GM21529 (cell line): ENCODE measurements at regions not wholly inside any gene's neighbourhood (a gene's known extent, or its start where the extent isn't known, plus 50 kb on each side); places are given as distances from the start of the nearest gene placed in this dataset.

Experiments used
- ATAC-seq: cut with Tn5 transposase; IDR thresholded peaks from one replicate; pipeline ENCODE4 v1.9.1; 2021; ENCODE audit not compliant: unreplicated experiment

GRCh38 chr6:74145931-74146330 is 449.9 kb downstream of the CD109 start:
- no peak for ATAC-seq

GRCh38 chr6:74137911-74138310 is 441.9 kb downstream of the CD109 start:
- ATAC-seq: no peak

GRCh38 chr6:74134327-74134726 is 438.3 kb downstream of the CD109 start:
- ATAC-seq: no peak

GRCh38 chr6:74133073-74133472 is 437.1 kb downstream of the CD109 start:
- no peak for ATAC-seq

GRCh38 chr6:74130641-74131040 is 434.6 kb downstream of the CD109 start:
- ATAC-seq: no peak

GRCh38 chr6:74128536-74128935 is 432.5 kb downstream of the CD109 start:
- no peak for ATAC-seq

- ATAC-seq: no peak
Observed at GRCh38 chr6:74117113-74117512, 421.1 kb downstream of the CD109 start.

- ATAC-seq: no peak
Observed at GRCh38 chr6:74115674-74116073, 419.7 kb downstream of the CD109 start.

GRCh38 chr6:74114428-74114827 is 418.4 kb downstream of the CD109 start:
- ATAC-seq: peak; percentile 68

- no peak for ATAC-seq
Observed at GRCh38 chr6:74113901-74114300, 417.9 kb downstream of the CD109 start.

- no peak for ATAC-seq
Observed at GRCh38 chr6:74103417-74103816, 407.4 kb downstream of the CD109 start.

- ATAC-seq: no peak
Observed at GRCh38 chr6:74100719-74101287, 404.8 kb downstream of the CD109 start.

- ATAC-seq: no peak
Observed at GRCh38 chr6:74096329-74096728, 400.3 kb downstream of the CD109 start.

GRCh38 chr6:74093361-74093760 is 397.4 kb downstream of the CD109 start:
- no peak for ATAC-seq

- ATAC-seq: no peak
Observed at GRCh38 chr6:74091794-74092157, 395.8 kb downstream of the CD109 start.

GRCh38 chr6:74091136-74091793 is 395.3 kb downstream of the CD109 start:
- ATAC-seq: peak; percentile 69

GRCh38 chr6:74087899-74088298 is 391.9 kb downstream of the CD109 start:
- ATAC-seq: no peak

- ATAC-seq: no peak
Observed at GRCh38 chr6:74075896-74076295, 379.9 kb downstream of the CD109 start.

GRCh38 chr6:74075323-74075722 is 379.3 kb downstream of the CD109 start:
- ATAC-seq: no peak

GRCh38 chr6:74074645-74075044 is 378.6 kb downstream of the CD109 start:
- no peak for ATAC-seq

- ATAC-seq: no peak
Observed at GRCh38 chr6:74073999-74074398, 378.0 kb downstream of the CD109 start.

GRCh38 chr6:74073429-74073828 is 377.4 kb downstream of the CD109 start:
- ATAC-seq: no peak

GRCh38 chr6:74071214-74071613 is 375.2 kb downstream of the CD109 start:
- ATAC-seq: no peak
